PC-9 (cell line): ENCODE measurements at regions not wholly inside any gene's neighbourhood (a gene's known extent, or its start where the extent isn't known, plus 50 kb on each side); places are given as distances from the start of the nearest gene placed in this dataset.

Experiments used
- BruUV-seq: library from RNA; stranded (reverse); fragments of 400-500 nt; replicated peaks from 2 replicates; lab custom pipeline; 2021; lab: Mats Ljungman, UMichigan
- CTCF ChIA-PET: fragments of 300-600 bp; sonication (Branson Sonifier 250); formaldehyde crosslinking; loops from one replicate; lab custom pipeline; 2022; ENCODE audit warnings: antibody characterized with exemption; lab: Charles Lee
- POLR2A ChIA-PET: fragments of 300-600 bp; sonication (Branson Sonifier 250); formaldehyde crosslinking; loops from one replicate; lab custom pipeline; 2022; ENCODE audit warnings: antibody characterized with exemption; ENCODE audit not compliant: unreplicated experiment; lab: Charles Lee
- DNase-seq, 2 experiments: peaks; one replicate each; pipeline versions ENCODE4 v3.0.0 to v3.0.0-alpha.2; 2015 to 2022; ENCODE audit warnings: mixed read lengths in 1 of 2
- H2AFZ ChIP-seq: fragments of 200-600 bp; sonication (generic); 2 replicates; pipeline ENCODE4 v1.8.1; 2017; ENCODE audit warnings: antibody characterized with exemption
- H3F3A ChIP-seq: fragments of 200-600 bp; sonication (generic); 2 replicates; pipeline ENCODE4 v1.8.1; 2017; ENCODE audit warnings: antibody characterized with exemption, mild to moderate bottlenecking, low read depth; ENCODE audit not compliant: insufficient read depth
- H3K27ac ChIP-seq: fragments of 200-600 bp; sonication (generic); 2 replicates; pipeline ENCODE4 v1.6.1; 2016; ENCODE audit warnings: mixed run types
- H3K27me3 ChIP-seq: fragments of 200-600 bp; sonication (generic); 2 replicates; pipeline ENCODE4 v1.6.1; 2016; ENCODE audit warnings: low read depth, mixed run types; ENCODE audit not compliant: insufficient read depth
- H3K36me3 ChIP-seq: fragments of 200-600 bp; sonication (generic); 2 replicates; pipeline ENCODE4 v1.6.1; 2016; ENCODE audit warnings: low read depth, mixed run types
- H3K4me1 ChIP-seq: fragments of 200-600 bp; sonication (generic); replicated peaks from 2 replicates; pipeline ENCODE4 v1.6.1; 2016; ENCODE audit warnings: mixed run types; ENCODE audit not compliant: insufficient read depth
- H3K4me2 ChIP-seq: fragments of 200-600 bp; sonication (generic); 2 replicates; pipeline ENCODE4 v1.6.1; 2017; ENCODE audit warnings: mixed run types
- H3K4me3 ChIP-seq: fragments of 200-600 bp; sonication (generic); 2 replicates; pipeline ENCODE4 v1.6.1; 2016; ENCODE audit warnings: mixed run types
- H3K79me2 ChIP-seq: fragments of 200-600 bp; sonication (generic); 2 replicates; pipeline ENCODE4 v1.6.1; 2017; ENCODE audit warnings: low read depth, mixed run types
- H3K9me2 ChIP-seq: fragments of 200-600 bp; sonication (generic); 2 replicates; pipeline ENCODE4 v1.8.1; 2017; ENCODE audit warnings: mild to moderate bottlenecking; ENCODE audit not compliant: insufficient read depth
- H3K9me3 ChIP-seq: fragments of 200-600 bp; sonication (generic); 2 replicates; pipeline ENCODE4 v1.8.1; 2016; ENCODE audit warnings: low read depth; ENCODE audit not compliant: insufficient read depth
- H4K20me1 ChIP-seq: fragments of 200-600 bp; sonication (generic); 2 replicates; pipeline ENCODE4 v1.8.1; 2017; ENCODE audit not compliant: insufficient read depth
- CTCF ChIP-seq: fragments of 200-600 bp; sonication (generic); conservative IDR thresholded peaks from 2 replicates; pipeline ENCODE4 v1.6.1; 2017; ENCODE audit warnings: mixed run types, antibody characterized with exemption, mild to moderate bottlenecking, moderate library complexity
- EZH2 ChIP-seq: fragments of 200-600 bp; sonication (generic); IDR thresholded peaks from 2 replicates; pipeline ENCODE4 v1.8.0; 2017; ENCODE audit warnings: antibody characterized with exemption, low read depth
- intact Hi-C: fragments of 100-400 bp; cut with micrococcal nuclease; formaldehyde crosslinking; loops from one replicate; pipeline ENCODE4 v1.10.0; 2022; ENCODE audit not compliant: unreplicated experiment

GRCh38 chr2:22912398-22912797 lies 472.6 kb upstream of the KLHL29 start:
- Histone ChIP-seq H3K4me2 (no peak overlapping the region), H3K27me3 (no peaks in the 10 kb centered on the region; the same call in 1 of the 2 replicates), H3K4me3 (no peak overlapping the region), H3F3A (no peaks in the 10 kb centered on the region), H3K9me2 (no peaks in the 10 kb centered on the region; the same call in 1 of the 2 replicates), H3K4me1 (no peaks in the 10 kb centered on the region), H3K27ac (no peak overlapping the region), H3K36me3 (no peaks in the 10 kb centered on the region), H3K9me3 (no peaks in the 10 kb centered on the region), H3K79me2 (no peaks in the 10 kb centered on the region), H2AFZ (no peak overlapping the region), H4K20me1 (no peaks in the 10 kb centered on the region)
- intact Hi-C loops = no loop called here
- no TSS peak for BruUV-seq
- ChIA-PET POLR2A (no interaction called here), CTCF (no interaction called here)
- no peak for DNase-seq
- TF ChIP-seq CTCF (no peak), EZH2 (no peak)

- Histone ChIP-seq H3K27ac (no peak overlapping the region), H3F3A (no peaks in the 10 kb centered on the region), H3K27me3 (no peaks in the 10 kb centered on the region), H3K4me3 (no peak overlapping the region), H3K4me2 (no peak overlapping the region), H3K36me3 (no peaks in the 10 kb centered on the region), H3K9me2 (no peaks in the 10 kb centered on the region), H3K4me1 (no peaks in the 10 kb centered on the region), H3K79me2 (no peaks in the 10 kb centered on the region), H3K9me3 (no peaks in the 10 kb centered on the region), H2AFZ (no peak overlapping the region), H4K20me1 (no peaks in the 10 kb centered on the region)
- no TSS peak for BruUV-seq
- ChIA-PET POLR2A (no interaction called here), CTCF (no interaction called here)
- intact Hi-C loops = no loop called here
- DNase-seq = no peak
- TF ChIP-seq EZH2 (no peak), CTCF (no peak)
Observed at GRCh38 chr2:22929998-22930397, 455.0 kb upstream of the KLHL29 start.

GRCh38 chr2:22930781-22931180 lies 454.2 kb upstream of the KLHL29 start:
- intact Hi-C loops = no loop called here
- BruUV-seq = no TSS peak
- Histone ChIP-seq H3K27ac (no peak overlapping the region), H4K20me1 (no peaks in the 10 kb centered on the region), H3K4me3 (no peak overlapping the region), H3K4me1 (no peaks in the 10 kb centered on the region), H3K27me3 (no peaks in the 10 kb centered on the region), H2AFZ (no peak overlapping the region), H3K9me3 (no peaks in the 10 kb centered on the region), H3K36me3 (no peaks in the 10 kb centered on the region), H3K9me2 (no peaks in the 10 kb centered on the region), H3K4me2 (no peak overlapping the region), H3K79me2 (no peaks in the 10 kb centered on the region), H3F3A (no peaks in the 10 kb centered on the region)
- TF ChIP-seq EZH2 (no peak), CTCF (no peak)
- CTCF ChIA-PET = no interaction called here
- DNase-seq = no peak
- POLR2A ChIA-PET = no interaction called here
